ENCODE measurements at regions not wholly inside any gene's neighbourhood (a gene's known extent, or its start where the extent isn't known, plus 50 kb on each side); places are given as distances from the start of the nearest gene placed in this dataset.

DNA sequence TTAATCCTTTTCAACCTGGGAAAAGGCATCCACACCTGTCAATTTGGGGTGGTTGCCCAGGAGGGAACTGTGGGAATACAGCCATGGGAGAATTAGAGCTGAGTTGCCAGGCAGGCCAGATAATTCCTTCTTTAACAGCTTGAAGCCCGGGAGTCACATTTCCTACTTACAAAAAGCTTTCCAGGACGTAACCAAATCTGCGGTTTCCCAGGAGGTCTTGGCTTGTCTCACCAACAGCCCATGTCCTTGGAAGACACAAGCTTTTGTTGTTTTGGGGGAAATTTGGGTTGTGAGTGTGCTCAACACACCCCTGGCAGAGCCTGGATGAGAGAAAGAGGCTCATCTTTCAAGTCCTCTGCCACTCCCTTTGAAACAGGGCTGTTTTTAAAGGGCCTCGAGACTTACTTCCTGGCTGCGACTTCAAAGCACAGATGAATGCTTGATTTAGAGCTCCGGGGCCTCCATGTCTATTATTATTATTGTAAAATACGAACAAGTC, 465.9 kb upstream of the BTBD3 start:
- peak in 1 of 2 donors; percentile 62 for DNase-seq (ENCODE audit: low read depth in 1 of 2, low spot score in 1 of 2)

DNA sequence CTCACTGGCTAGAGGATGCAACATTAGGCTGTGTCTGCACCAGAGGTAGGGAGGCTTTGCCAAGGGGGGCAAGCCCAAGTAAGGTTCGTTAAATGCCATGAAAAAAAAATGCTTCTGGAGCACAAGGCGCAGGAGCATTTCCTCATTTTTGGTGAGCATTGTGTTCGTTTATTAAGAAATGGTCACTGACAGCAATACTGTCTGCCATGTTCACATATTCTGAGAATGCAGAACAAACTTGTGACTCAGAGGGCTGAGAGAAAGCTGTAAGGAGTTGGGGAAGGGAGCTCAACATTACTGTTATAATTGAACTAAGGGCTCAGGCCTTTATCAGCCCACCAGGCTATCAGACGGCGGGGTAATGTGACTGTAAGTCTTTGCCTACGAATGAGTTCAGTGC, 465.4 kb upstream of the BTBD3 start:
- Histone ChIP-seq H3K4me1 (ENCODE audit: low read depth) (no peaks in the 10 kb centered on the region), H3K4me3 (no peak overlapping the region), H3K36me3 (no peaks in the 10 kb centered on the region), H3K27me3 (no peaks in the 10 kb centered on the region), H3K9me3 (ENCODE audit: low read depth) (no peaks in the 10 kb centered on the region), H3K27ac (no peak overlapping the region)
- peak in 1 of 2 donors; percentile 45 for DNase-seq (ENCODE audit: low read depth in 1 of 2, low spot score in 1 of 2)
- TF ChIP-seq, protein P1, sequence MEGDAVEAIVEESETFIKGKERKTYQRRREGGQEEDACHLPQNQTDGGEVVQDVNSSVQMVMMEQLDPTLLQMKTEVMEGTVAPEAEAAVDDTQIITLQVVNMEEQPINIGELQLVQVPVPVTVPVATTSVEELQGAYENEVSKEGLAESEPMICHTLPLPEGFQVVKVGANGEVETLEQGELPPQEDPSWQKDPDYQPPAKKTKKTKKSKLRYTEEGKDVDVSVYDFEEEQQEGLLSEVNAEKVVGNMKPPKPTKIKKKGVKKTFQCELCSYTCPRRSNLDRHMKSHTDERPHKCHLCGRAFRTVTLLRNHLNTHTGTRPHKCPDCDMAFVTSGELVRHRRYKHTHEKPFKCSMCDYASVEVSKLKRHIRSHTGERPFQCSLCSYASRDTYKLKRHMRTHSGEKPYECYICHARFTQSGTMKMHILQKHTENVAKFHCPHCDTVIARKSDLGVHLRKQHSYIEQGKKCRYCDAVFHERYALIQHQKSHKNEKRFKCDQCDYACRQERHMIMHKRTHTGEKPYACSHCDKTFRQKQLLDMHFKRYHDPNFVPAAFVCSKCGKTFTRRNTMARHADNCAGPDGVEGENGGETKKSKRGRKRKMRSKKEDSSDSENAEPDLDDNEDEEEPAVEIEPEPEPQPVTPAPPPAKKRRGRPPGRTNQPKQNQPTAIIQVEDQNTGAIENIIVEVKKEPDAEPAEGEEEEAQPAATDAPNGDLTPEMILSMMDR (IDR thresholded peaks at IDR 0.05; ENCODE audit: low read depth, low read length) = no peak

More for the DNA sequence above, 465.9 kb upstream of the BTBD3 start:
- Histone ChIP-seq H3K27me3 (no peaks in the 10 kb centered on the region), H3K4me1 (ENCODE audit: low read depth) (no peaks in the 10 kb centered on the region), H3K27ac (no peak overlapping the region), H3K9me3 (ENCODE audit: low read depth) (no peaks in the 10 kb centered on the region), H3K4me3 (no peak overlapping the region), H3K36me3 (no peaks in the 10 kb centered on the region)
- TF ChIP-seq, protein P1 (IDR thresholded peaks at IDR 0.05; ENCODE audit: low read depth, low read length) = no peak

DNA sequence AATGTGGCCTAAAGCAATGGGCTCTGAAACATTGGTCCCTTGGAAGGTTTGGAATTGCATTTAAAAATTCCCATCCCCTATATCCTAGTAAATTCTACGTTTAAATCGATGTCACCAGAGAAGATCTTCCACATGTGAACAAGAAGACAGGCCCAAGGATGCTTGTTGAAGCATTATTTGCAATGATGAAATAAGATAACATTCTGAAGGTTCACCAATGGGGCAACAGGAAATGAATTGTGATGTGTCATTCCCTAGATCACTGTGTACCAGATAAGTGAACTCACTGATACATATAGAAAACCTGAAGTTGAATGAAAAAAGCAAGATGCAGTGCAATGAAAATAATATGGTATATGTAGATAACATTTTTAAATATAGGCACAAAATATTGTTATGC, 464.3 kb upstream of the BTBD3 start:
- TF ChIP-seq, protein P1 (IDR thresholded peaks at IDR 0.05; ENCODE audit: low read depth, low read length) = no peak
- no peaks in the 10 kb centered on the region for H3K36me3 ChIP-seq
- no peaks in the 10 kb centered on the region for H3K4me1 ChIP-seq (ENCODE audit: low read depth)
- peak in 1 of 2 donors; percentile 62 for DNase-seq (ENCODE audit: low read depth in 1 of 2, low spot score in 1 of 2)
- H3K27me3 ChIP-seq = no peaks in the 10 kb centered on the region
- H3K4me3 ChIP-seq = no peak overlapping the region
- H3K27ac ChIP-seq = no peak overlapping the region
- no peaks in the 10 kb centered on the region for H3K9me3 ChIP-seq (ENCODE audit: low read depth)

DNA sequence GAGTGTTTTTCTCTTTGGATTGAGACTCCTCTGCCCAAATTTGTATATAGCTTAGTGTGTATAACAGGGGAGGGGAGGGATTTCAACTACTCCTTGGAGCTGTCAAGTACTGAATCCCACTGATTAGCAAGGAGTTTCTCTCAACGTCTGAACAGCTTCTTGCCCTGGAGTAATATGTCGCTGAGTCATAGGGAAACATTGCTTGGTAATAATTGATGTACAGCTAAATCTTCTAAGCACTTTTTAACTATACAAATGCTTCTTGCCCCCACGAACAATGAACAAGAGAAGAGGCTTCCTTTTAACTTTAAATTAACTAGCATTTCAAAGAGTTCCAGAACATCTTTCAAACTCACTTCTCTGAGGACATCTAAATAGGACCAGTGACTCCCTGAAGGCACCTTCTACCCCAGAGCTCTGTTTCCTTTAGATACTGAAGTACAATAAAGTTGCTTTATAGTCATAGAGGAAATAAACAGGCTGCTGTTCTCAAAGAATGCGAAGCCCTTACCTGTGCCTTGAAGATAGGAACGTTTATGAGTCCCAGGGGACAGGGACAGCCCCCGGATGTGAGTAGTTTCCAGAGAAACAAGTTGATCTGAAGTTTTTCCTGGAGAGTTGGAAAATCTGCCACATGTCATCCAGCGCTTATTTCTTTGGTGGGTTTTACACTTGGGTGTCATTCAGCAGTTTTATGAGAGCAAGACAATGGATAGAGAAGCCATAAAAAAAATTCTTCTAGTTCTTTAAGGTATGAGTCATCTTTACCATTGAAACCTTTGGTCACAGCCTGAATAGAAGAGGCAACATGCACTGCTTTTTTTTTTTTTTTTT, 462.5 kb upstream of the BTBD3 start:
- no peaks in the 10 kb centered on the region for H3K27me3 ChIP-seq
- no peak overlapping the region for H3K27ac ChIP-seq
- no peak overlapping the region for H3K4me3 ChIP-seq
- DNase-seq (ENCODE audit: low read depth in 1 of 2, low spot score in 1 of 2) = peak; percentile 5 to 72
- no peaks in the 10 kb centered on the region for H3K36me3 ChIP-seq
- peaks cover 7% of the 10 kb centered on the region for H3K4me1 ChIP-seq (ENCODE audit: low read depth)
- TF ChIP-seq, protein P1 (IDR thresholded peaks at IDR 0.05; ENCODE audit: low read depth, low read length) = no peak
- no peaks in the 10 kb centered on the region for H3K9me3 ChIP-seq (ENCODE audit: low read depth)

DNA sequence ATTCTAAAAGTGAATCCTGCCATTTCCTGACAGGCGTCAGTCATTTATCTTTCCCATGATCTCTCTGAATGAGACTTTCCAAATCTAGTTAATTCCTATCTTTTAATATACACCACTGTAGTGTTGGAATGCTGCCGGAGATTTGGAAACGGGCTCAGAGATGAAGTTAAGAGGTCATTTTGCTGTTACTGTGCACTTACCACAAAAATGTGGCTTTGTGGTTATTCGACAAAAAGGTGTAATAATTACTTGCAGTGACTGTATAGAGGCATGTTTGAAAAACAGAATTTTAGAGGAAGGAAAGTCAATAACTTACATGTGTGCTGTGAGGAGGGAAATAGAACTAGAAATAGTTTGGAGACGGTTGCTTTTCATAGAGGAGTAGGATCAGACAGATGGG, 460.2 kb upstream of the BTBD3 start:
- no peak overlapping the region for H3K4me3 ChIP-seq
- TF ChIP-seq, protein P1 (IDR thresholded peaks at IDR 0.05; ENCODE audit: low read depth, low read length) = no peak
- no peak overlapping the region for H3K27ac ChIP-seq
- H3K36me3 ChIP-seq = no peaks in the 10 kb centered on the region
- peak in 1 of 2 donors; percentile 62 for DNase-seq (ENCODE audit: low read depth in 1 of 2, low spot score in 1 of 2)
- peaks cover 7% of the 10 kb centered on the region for H3K4me1 ChIP-seq (ENCODE audit: low read depth)
- H3K9me3 ChIP-seq (ENCODE audit: low read depth) = no peaks in the 10 kb centered on the region
- H3K27me3 ChIP-seq = no peaks in the 10 kb centered on the region
